A549 (cell line): ENCODE measurements at regions not wholly inside any gene's neighbourhood (a gene's known extent, or its start where the extent isn't known, plus 50 kb on each side); places are given as distances from the start of the nearest gene placed in this dataset.

Experiments
- CTCF ChIP-seq: fragments of >200 bp; sonication (Bioruptor Twin); formaldehyde crosslinking; IDR thresholded peaks from 3 replicates; pipeline ENCODE4 v1.5.1; 2016
- HEYL ChIP-seq: fragments of 250-450 bp; sonication (Bioruptor Pico); IDR thresholded peaks from 2 replicates; pipeline ENCODE4 v1.8.0; 2021; ENCODE audit warnings: mild to moderate bottlenecking, moderate library complexity
- POLR2A ChIP-seq: IDR thresholded peaks from 2 replicates; pipeline ENCODE4 v1.6.1; 2012; ENCODE audit warnings: mild to moderate bottlenecking, low read length
- RAD21 ChIP-seq, 2 experiments: fragments of >200 bp in 1 of 2; sonication (Bioruptor Twin) in 1 of 2; formaldehyde crosslinking in 1 of 2; IDR thresholded peaks in 1 of 2; conservative IDR thresholded peaks in 1 of 2; 2 replicates in 1 of 2; 3 replicates in 1 of 2; pipeline ENCODE4 v1.6.1; 2012 to 2018; ENCODE audit warnings: inconsistent platforms in 1 of 2
- TF ChIP-seq, protein P1 (sequence below): fragments of >200 bp; sonication (Bioruptor Twin); formaldehyde crosslinking; IDR thresholded peaks from 3 replicates; pipeline ENCODE4 v1.6.1; 2016

GRCh38 chr6:55017555-55018300 is 156.6 kb upstream of the HCRTR2 start:
- TF ChIP-seq CTCF: no peak
- TF ChIP-seq HEYL (CRISPR knock-in tag): no peak
- TF ChIP-seq, protein P1, sequence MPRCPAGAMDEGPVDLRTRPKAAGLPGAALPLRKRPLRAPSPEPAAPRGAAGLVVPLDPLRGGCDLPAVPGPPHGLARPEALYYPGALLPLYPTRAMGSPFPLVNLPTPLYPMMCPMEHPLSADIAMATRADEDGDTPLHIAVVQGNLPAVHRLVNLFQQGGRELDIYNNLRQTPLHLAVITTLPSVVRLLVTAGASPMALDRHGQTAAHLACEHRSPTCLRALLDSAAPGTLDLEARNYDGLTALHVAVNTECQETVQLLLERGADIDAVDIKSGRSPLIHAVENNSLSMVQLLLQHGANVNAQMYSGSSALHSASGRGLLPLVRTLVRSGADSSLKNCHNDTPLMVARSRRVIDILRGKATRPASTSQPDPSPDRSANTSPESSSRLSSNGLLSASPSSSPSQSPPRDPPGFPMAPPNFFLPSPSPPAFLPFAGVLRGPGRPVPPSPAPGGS: no peak
- TF ChIP-seq RAD21 (conservative IDR thresholded peaks at IDR 0.05 in 1 of 2, IDR thresholded peaks at IDR 0.05 in 1 of 2): no peak
- no peak for TF ChIP-seq POLR2A
